Neuronal stem cell (in vitro differentiated cells): ENCODE measurements at regions not wholly inside any gene's neighbourhood (a gene's known extent, or its start where the extent isn't known, plus 50 kb on each side); places are given as distances from the start of the nearest gene placed in this dataset.

Source experiments
- DNase-seq: peaks from one replicate; pipeline ENCODE4 v3.0.0-alpha.2; 2013; ENCODE audit warnings: low spot score
- H2AFZ ChIP-seq: one replicate; pipeline ENCODE4 v1.6.1; 2013; ENCODE audit warnings: mild to moderate bottlenecking, low read length, inconsistent platforms
- H2AK5ac ChIP-seq: 2 replicates; pipeline ENCODE4 v1.6.1; 2013; ENCODE audit warnings: low read depth, mild to moderate bottlenecking, inconsistent platforms, low read length, moderate library complexity, mixed read lengths
- H2BK120ac ChIP-seq: 2 replicates; pipeline ENCODE4 v1.6.1; 2013; ENCODE audit warnings: low read depth, mild to moderate bottlenecking, inconsistent platforms, low read length, moderate library complexity, mixed read lengths
- H2BK12ac ChIP-seq: one replicate; pipeline ENCODE4 v1.6.1; 2013; ENCODE audit warnings: low read length, inconsistent platforms
- H2BK15ac ChIP-seq: 2 replicates; pipeline ENCODE4 v1.6.1; 2013; ENCODE audit warnings: mild to moderate bottlenecking, low read length, inconsistent platforms, mixed read lengths
- H2BK5ac ChIP-seq: one replicate; pipeline ENCODE4 v1.6.1; 2013; ENCODE audit warnings: inconsistent platforms, mild to moderate bottlenecking, low read length, moderate library complexity
- H3K14ac ChIP-seq: one replicate; pipeline ENCODE4 v1.6.1; 2013; ENCODE audit warnings: low read length, inconsistent platforms
- H3K18ac ChIP-seq: 2 replicates; pipeline ENCODE4 v1.6.1; 2013; ENCODE audit warnings: low read length, inconsistent platforms
- H3K23ac ChIP-seq: 2 replicates; pipeline ENCODE4 v1.6.1; 2013; ENCODE audit warnings: low read depth, mild to moderate bottlenecking, mixed read lengths, low read length, inconsistent platforms; ENCODE audit not compliant: poor library complexity
- H3K27ac ChIP-seq: replicated peaks from 3 replicates; pipeline ENCODE4 v1.5.1; 2013; ENCODE audit warnings: low read length, inconsistent platforms
- H3K27me3 ChIP-seq, 3 experiments: 2 replicates each; pipeline ENCODE4 v1.6.1; 2013; ENCODE audit warnings: low read length in 3 of 3, mild to moderate bottlenecking in 2 of 3, inconsistent platforms in 1 of 3, low read depth in 1 of 3, mixed read lengths in 1 of 3, moderate library complexity in 1 of 3; ENCODE audit not compliant: control insufficient read depth in 3 of 3, insufficient read depth in 3 of 3
- H3K36me3 ChIP-seq, 2 donors: replicated peaks in 1 of 2; 2 replicates each; pipeline ENCODE4 v1.6.1; 2013; ENCODE audit warnings: low read length in 2 of 2; ENCODE audit not compliant: control insufficient read depth in 2 of 2, insufficient read depth in 2 of 2
- H3K4ac ChIP-seq: 2 replicates; pipeline ENCODE4 v1.6.1; 2013; ENCODE audit warnings: inconsistent platforms, mild to moderate bottlenecking, low read length, moderate library complexity
- H3K4me1 ChIP-seq, 2 donors: 1 replicate in 1 of 2; 2 replicates in 1 of 2; pipeline ENCODE4 v1.6.1; 2013; ENCODE audit warnings: low read length in 2 of 2, low read depth in 1 of 2; ENCODE audit not compliant: control insufficient read depth in 2 of 2, insufficient read depth in 1 of 2
- H3K4me2 ChIP-seq: one replicate; pipeline ENCODE4 v1.6.1; 2013; ENCODE audit warnings: mild to moderate bottlenecking, low read length, inconsistent platforms; ENCODE audit not compliant: insufficient read depth, poor library complexity, severe bottlenecking
- H3K4me3 ChIP-seq, 2 donors: 2 replicates each; pipeline ENCODE4 v1.5.1; 2013; ENCODE audit warnings: low read length in 2 of 2, mild to moderate bottlenecking in 2 of 2, inconsistent platforms in 1 of 2, moderate library complexity in 1 of 2
- H3K79me1 ChIP-seq: one replicate; pipeline ENCODE4 v1.6.1; 2013; ENCODE audit warnings: low read depth, mild to moderate bottlenecking, inconsistent platforms, low read length, moderate library complexity
- H3K9ac ChIP-seq: one replicate; pipeline ENCODE4 v1.6.1; 2013; ENCODE audit warnings: mild to moderate bottlenecking, low read depth, low read length, inconsistent platforms; ENCODE audit not compliant: poor library complexity
- H3K9me3 ChIP-seq, 2 donors: replicated peaks in 1 of 2; 2 replicates each; pipeline versions ENCODE3 to v1.6.1; 2013; ENCODE audit warnings: low read length in 2 of 2, mild to moderate bottlenecking in 2 of 2, inconsistent platforms in 1 of 2, low read depth in 1 of 2, mixed read lengths in 1 of 2, moderate library complexity in 1 of 2; ENCODE audit not compliant: control insufficient read depth in 2 of 2, insufficient read depth in 1 of 2
- H4K8ac ChIP-seq: one replicate; pipeline ENCODE4 v1.6.1; 2013; ENCODE audit warnings: low read depth, mild to moderate bottlenecking, inconsistent platforms, low read length, moderate library complexity
- H4K91ac ChIP-seq: one replicate; pipeline ENCODE4 v1.6.1; 2013; ENCODE audit warnings: low read length, low read depth, mild to moderate bottlenecking, inconsistent platforms; ENCODE audit not compliant: poor library complexity
- WGBS, 2 donors: extraction: QIAGEN DNeasy Blood & Tissue Kit; methylation state at CpG; one replicate each; pipeline ENCODE4 v1.1.7; 2013; ENCODE audit warnings: missing lambda C conversion rate in 2 of 2, mixed read lengths in 1 of 2; ENCODE audit not compliant: insufficient read length in 2 of 2, insufficient replicate concordance in 1 of 2; ENCODE audit errors: extremely low coverage in 2 of 2; 5-methylcytosine and 5-hydroxymethylcytosine counted together

DNA sequence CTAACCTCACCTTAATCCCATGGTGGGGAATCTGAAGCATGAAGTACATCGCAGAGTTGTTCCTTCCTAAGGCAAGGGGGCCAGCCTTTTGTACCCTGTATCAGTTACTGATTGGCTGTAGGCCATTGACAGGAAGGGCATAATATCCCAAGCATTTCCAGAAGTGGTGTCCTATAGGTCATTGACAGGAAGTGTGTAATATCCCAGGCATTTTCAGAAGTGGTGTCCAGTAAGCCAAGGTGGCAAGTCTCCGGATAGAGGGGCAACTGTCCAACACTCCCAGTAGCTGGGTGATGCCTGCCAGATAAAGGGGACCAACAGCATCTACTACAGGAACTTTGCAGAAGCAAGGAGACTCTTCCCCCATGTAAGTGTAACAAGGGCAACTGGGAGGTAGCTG is 52.1 kb upstream of the MYRIP start:
- no CpG with 5 or more reads among the region's 2 CpGs for WGBS, 2 donors
- Histone ChIP-seq H2BK120ac (no peak overlapping the region), H3K9me3 (no peaks in the 10 kb centered on the region), H2AK5ac (no peak overlapping the region), H2BK15ac (no peak overlapping the region), H3K4ac (no peak overlapping the region), H3K18ac (no peak overlapping the region), H3K27me3 (no peaks in the 10 kb centered on the region), H3K23ac (no peak overlapping the region), H3K14ac (no peak overlapping the region), H2BK5ac (no peak overlapping the region), H2BK12ac (no peak overlapping the region), H3K79me1 (no peaks in the 10 kb centered on the region), H3K9ac (no peak overlapping the region), H3K27ac (no peak overlapping the region), H3K36me3 (no peaks in the 10 kb centered on the region), H4K8ac (no peak overlapping the region), H4K91ac (no peak overlapping the region), H2AFZ (no peak overlapping the region), H3K4me3 (no peak overlapping the region), H3K4me2 (no peak overlapping the region), H3K4me1 (no peaks in the 10 kb centered on the region)
- no peak for DNase-seq
